ENCODE measurements at regions not wholly inside any gene's neighbourhood (a gene's known extent, or its start where the extent isn't known, plus 50 kb on each side); places are given as distances from the start of the nearest gene placed in this dataset.
"Not testable (repeated sequence)": the region's sequence is repeated elsewhere in the genome, so short reads cannot be mapped to it uniquely, and the experiment has no call there.

DNA sequence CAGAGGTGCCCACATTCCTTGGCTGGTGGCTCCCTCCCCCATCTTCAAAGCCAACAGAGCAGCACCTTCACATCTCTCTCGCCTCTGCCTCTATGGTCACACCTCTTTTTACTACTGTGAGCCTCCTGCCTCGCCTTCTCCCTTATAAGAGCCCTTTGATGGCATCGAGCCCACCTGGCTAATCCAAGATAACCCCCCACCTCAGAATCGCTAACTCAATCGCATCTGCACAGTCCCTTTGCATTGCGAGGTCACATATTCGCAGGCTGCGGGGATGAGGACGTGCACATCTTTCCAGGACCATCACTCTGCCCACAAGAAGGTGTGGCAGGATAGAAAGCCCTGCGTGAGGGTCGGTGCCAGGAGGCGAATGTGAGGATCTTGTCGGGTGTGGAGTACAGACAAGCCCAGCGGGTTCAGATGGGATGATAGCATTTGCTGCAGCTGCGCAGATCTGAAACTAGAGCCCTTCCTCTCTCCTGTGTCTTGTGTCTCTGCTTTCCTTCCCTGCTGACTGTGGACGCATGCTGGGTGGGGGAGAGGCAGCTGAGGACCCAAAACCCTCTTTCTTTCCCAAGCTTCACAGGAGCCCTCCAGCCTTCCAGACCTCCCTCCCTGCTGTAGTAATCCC is 148.3 kb upstream of the HDAC4 start (continued):
- TF ChIP-seq, protein P1, sequence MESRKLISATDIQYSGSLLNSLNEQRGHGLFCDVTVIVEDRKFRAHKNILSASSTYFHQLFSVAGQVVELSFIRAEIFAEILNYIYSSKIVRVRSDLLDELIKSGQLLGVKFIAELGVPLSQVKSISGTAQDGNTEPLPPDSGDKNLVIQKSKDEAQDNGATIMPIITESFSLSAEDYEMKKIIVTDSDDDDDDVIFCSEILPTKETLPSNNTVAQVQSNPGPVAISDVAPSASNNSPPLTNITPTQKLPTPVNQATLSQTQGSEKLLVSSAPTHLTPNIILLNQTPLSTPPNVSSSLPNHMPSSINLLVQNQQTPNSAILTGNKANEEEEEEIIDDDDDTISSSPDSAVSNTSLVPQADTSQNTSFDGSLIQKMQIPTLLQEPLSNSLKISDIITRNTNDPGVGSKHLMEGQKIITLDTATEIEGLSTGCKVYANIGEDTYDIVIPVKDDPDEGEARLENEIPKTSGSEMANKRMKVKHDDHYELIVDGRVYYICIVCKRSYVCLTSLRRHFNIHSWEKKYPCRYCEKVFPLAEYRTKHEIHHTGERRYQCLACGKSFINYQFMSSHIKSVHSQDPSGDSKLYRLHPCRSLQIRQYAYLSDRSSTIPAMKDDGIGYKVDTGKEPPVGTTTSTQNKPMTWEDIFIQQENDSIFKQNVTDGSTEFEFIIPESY (IDR thresholded peaks at IDR 0.05) = no peak
- no peak for TF ChIP-seq FOXA1 (IDR thresholded peaks at IDR 0.05)
- no peak for TF ChIP-seq FOXA2 (IDR thresholded peaks at IDR 0.05)
- no peak for TF ChIP-seq ATF3 (IDR thresholded peaks at IDR 0.05)
- no peak for TF ChIP-seq HNF4A (conservative IDR thresholded peaks at IDR 0.05)
- TF ChIP-seq TAF1 (conservative IDR thresholded peaks at IDR 0.05) = no peak
- TF ChIP-seq REST (IDR thresholded peaks at IDR 0.05) = no peak

DNA sequence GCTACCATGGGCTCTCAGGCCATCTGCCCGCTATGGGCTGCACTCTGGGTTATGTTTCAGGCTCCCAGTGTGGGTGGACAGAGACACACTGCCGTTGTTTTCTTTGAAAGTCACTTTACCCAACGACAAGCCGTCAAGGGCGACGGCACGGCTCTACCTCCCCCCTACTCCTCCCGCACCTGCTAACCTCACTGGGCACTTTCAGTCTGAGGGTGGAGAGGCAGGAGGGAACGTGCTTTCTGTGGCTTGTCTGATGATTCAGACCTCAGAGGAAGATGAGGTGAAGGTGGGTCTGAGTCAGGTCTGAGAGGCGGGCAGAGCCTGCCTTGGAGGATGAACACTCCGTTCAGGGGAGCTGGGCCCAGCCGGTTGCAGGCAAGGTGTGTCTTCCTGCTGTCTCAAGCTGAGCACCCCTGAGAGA is 147.6 kb upstream of the HDAC4 start:
- Histone ChIP-seq H3K27me3 (ENCODE audit: control insufficient read depth in 4 of 4, insufficient read depth in 4 of 4, low read length in 3 of 4) (no peaks in the 10 kb centered on the region), H3K4me3 (ENCODE audit: low read depth in 1 of 3, low read length in 3 of 3) (no peak overlapping the region), H3K36me3 (ENCODE audit: control insufficient read depth in 4 of 4, insufficient read depth in 3 of 4, low read depth in 1 of 4, low read length in 3 of 4) (no peaks in the 10 kb centered on the region), H3K4me1 (ENCODE audit: control insufficient read depth in 4 of 4, insufficient read depth in 4 of 4, low read length in 3 of 4) (no peaks in the 10 kb centered on the region), H3K27ac (ENCODE audit: low read depth in 1 of 2, low read length in 2 of 2) (no peak overlapping the region), H3K9me3 (ENCODE audit: control insufficient read depth in 4 of 4, low read length in 3 of 4) (no peaks in the 10 kb centered on the region), H3K9ac (ENCODE audit: low read depth in 1 of 2, low read length in 2 of 2) (no peak overlapping the region)
- no peak for DNase-seq (ENCODE audit: low spot score)
- TF ChIP-seq RAD21 (IDR thresholded peaks at IDR 0.05) (no peak), GABPA (IDR thresholded peaks at IDR 0.05 in 1 of 2, conservative IDR thresholded peaks at IDR 0.05 in 1 of 2) (no peak), EGR1 (IDR thresholded peaks at IDR 0.05; ENCODE audit: low read depth in 2 of 2) (no peak), TAF1 (conservative IDR thresholded peaks at IDR 0.05) (no peak), FOXA2 (IDR thresholded peaks at IDR 0.05) (no peak), FOXA1 (IDR thresholded peaks at IDR 0.05) (no peak), HNF4G (IDR thresholded peaks at IDR 0.05) (no peak), RXRA (IDR thresholded peaks at IDR 0.05) (no peak), SP1 (IDR thresholded peaks at IDR 0.05) (no peak), NR2F2 (IDR thresholded peaks at IDR 0.05) (no peak), JUND (IDR thresholded peaks at IDR 0.05) (no peak), HNF4A (conservative IDR thresholded peaks at IDR 0.05) (no peak), YY1 (IDR thresholded peaks at IDR 0.05) (no peak)
- TF ChIP-seq, protein P2, sequence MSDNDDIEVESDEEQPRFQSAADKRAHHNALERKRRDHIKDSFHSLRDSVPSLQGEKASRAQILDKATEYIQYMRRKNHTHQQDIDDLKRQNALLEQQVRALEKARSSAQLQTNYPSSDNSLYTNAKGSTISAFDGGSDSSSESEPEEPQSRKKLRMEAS (IDR thresholded peaks at IDR 0.05) = no peak
- TF ChIP-seq, protein P3, sequence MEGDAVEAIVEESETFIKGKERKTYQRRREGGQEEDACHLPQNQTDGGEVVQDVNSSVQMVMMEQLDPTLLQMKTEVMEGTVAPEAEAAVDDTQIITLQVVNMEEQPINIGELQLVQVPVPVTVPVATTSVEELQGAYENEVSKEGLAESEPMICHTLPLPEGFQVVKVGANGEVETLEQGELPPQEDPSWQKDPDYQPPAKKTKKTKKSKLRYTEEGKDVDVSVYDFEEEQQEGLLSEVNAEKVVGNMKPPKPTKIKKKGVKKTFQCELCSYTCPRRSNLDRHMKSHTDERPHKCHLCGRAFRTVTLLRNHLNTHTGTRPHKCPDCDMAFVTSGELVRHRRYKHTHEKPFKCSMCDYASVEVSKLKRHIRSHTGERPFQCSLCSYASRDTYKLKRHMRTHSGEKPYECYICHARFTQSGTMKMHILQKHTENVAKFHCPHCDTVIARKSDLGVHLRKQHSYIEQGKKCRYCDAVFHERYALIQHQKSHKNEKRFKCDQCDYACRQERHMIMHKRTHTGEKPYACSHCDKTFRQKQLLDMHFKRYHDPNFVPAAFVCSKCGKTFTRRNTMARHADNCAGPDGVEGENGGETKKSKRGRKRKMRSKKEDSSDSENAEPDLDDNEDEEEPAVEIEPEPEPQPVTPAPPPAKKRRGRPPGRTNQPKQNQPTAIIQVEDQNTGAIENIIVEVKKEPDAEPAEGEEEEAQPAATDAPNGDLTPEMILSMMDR (IDR thresholded peaks at IDR 0.05; ENCODE audit: low read depth, low read length, missing input control) = no peak
- TF ChIP-seq, protein P1 (IDR thresholded peaks at IDR 0.05) = no peak
- 79% methylated on average over 12 of the region's 12 CpGs for WGBS

- not testable (repeated sequence) for H3K9ac ChIP-seq (ENCODE audit: low read depth in 1 of 2, low read length in 2 of 2); H3K27me3 ChIP-seq (ENCODE audit: control insufficient read depth in 4 of 4, insufficient read depth in 4 of 4, low read length in 3 of 4); H3K36me3 ChIP-seq (ENCODE audit: control insufficient read depth in 4 of 4, insufficient read depth in 3 of 4, low read depth in 1 of 4, low read length in 3 of 4); H3K27ac ChIP-seq (ENCODE audit: low read depth in 1 of 2, low read length in 2 of 2); H3K4me1 ChIP-seq (ENCODE audit: control insufficient read depth in 4 of 4, insufficient read depth in 4 of 4, low read length in 3 of 4); H3K9me3 ChIP-seq (ENCODE audit: control insufficient read depth in 4 of 4, low read length in 3 of 4); DNase-seq (ENCODE audit: low spot score); H3K4me3 ChIP-seq (ENCODE audit: low read depth in 1 of 3, low read length in 3 of 3)
- WGBS = 92% methylated on average over 3 of the region's 3 CpGs
Measured at GRCh38 chr2:239547140-239547539, 146.3 kb upstream of the HDAC4 start.

Measured in liver (tissue), 8 donors.